Midbrain (tissue), 1 donor: ENCODE measurements at regions not wholly inside any gene's neighbourhood (a gene's known extent, or its start where the extent isn't known, plus 50 kb on each side); places are given as distances from the start of the nearest gene placed in this dataset.

Source experiments
- DNase-seq: peaks from one replicate; lab custom pipeline; 2025; lab: John Stamatoyannopoulos, UW

DNA sequence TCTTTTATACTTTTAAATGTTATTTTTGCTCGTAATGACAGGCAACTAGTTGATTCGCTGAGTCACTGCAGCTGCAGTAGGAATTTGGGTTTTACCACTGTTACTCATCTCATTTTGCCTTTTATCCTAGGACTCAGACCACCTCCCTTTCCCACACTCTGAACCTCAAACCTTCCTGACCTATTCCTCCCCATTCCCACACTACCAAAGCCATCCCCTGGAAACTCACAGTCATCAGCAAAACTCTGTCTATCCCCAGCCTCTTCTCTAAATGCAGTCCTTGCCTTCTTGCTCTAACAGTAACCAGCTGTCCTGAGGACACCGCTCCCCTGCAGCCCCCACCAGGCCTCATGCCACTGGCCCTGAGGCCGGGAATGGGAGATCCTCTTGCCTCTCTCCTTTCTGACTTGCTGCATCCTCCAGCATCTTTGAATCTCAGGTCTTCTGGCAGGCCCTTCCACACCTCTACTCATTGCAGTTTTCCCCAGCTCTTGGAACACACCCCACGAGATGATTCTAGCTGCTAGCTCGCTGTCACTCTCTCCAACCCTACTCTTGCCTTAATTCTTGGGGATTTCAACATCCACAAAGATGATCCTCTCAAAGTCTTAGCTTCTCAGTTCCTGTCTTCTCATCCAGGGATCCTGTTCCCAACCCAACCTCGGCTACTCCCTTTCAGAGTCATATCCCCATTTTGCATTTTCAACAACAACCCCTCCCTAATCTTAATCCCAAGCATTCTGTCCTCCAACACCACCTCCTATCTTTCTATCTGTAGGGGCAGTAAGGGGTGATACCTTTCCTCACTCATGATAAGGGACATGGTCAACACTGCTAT is 55.9 kb upstream of the C3orf80 start:
- DNase-seq: no peak

GRCh38 chr3:160170409-160171370 is 54.5 kb upstream of the C3orf80 start:
- DNase-seq: no peak

- no peak for DNase-seq
Observed at GRCh38 chr3:160171813-160172212, 53.4 kb upstream of the C3orf80 start.

GRCh38 chr3:160174621-160175020 is 50.6 kb upstream of the C3orf80 start:
- DNase-seq: no peak
